ENCODE measurements at regions not wholly inside any gene's neighbourhood (a gene's known extent, or its start where the extent isn't known, plus 50 kb on each side); places are given as distances from the start of the nearest gene placed in this dataset.

DNA sequence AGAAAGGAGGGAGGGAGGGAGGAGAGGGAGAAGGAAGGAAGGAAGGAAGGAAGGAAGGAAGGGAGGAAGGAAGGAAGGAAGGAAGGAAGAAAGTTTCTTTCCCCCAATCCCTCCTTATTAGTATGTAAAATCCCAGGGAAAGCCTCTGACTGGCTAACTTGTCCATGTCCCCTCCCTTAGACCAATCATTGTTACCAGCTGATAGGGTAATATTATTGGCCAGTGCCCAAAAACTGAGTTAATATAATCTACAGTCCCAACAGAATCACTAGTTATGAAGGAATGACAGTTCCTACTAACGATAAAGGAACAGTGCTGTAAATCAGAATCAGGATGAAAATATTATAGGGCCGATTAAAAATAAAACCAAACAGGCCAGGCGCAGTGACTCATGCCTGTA is 53.6 kb upstream of the CCNG1 start:
- H4K20me1 ChIP-seq (ENCODE audit: insufficient read depth): no peaks in the 10 kb centered on the region
- no peak overlapping the region for H3K4me2 ChIP-seq (ENCODE audit: low read length)
- no peak overlapping the region for H3K9ac ChIP-seq (ENCODE audit: low read length)
- TF ChIP-seq EP300 (conservative IDR thresholded peaks at IDR 0.05; ENCODE audit: poor library complexity, severe bottlenecking): no peak
- no peak for TF ChIP-seq CTCF (IDR thresholded peaks at IDR 0.05; ENCODE audit: poor library complexity, severe bottlenecking)
- TF ChIP-seq RAD21 (conservative IDR thresholded peaks at IDR 0.05): no peak
- no peak for TF ChIP-seq POLR2AphosphoS5 (IDR thresholded peaks at IDR 0.05)
- TF ChIP-seq SMC3 (conservative IDR thresholded peaks at IDR 0.05; ENCODE audit: poor library complexity): no peak
- TF ChIP-seq MXI1 (conservative IDR thresholded peaks at IDR 0.05; ENCODE audit: poor library complexity, severe bottlenecking): no peak
- no peak for TF ChIP-seq REST (IDR thresholded peaks at IDR 0.05; ENCODE audit: borderline replicate concordance)
- TF ChIP-seq EZH2 (IDR thresholded peaks at IDR 0.05; ENCODE audit: borderline replicate concordance, insufficient read depth, low read length, poor library complexity, severe bottlenecking): no peak
- TF ChIP-seq TAF1 (IDR thresholded peaks at IDR 0.05; ENCODE audit: low read depth): no peak
- H3F3A ChIP-seq (ENCODE audit: insufficient read depth, low read length, poor library complexity, severe bottlenecking): no peaks in the 10 kb centered on the region
- no peaks in the 10 kb centered on the region for H3K36me3 ChIP-seq (ENCODE audit: insufficient read depth, low read length)
- no peaks in the 10 kb centered on the region for H3K79me2 ChIP-seq (replicated peaks; ENCODE audit: insufficient read depth, low read length)
- no peak overlapping the region for H3K4me3 ChIP-seq (ENCODE audit: low read length)
- H3K9me3 ChIP-seq (ENCODE audit: low read length): no peaks in the 10 kb centered on the region
- no peaks in the 10 kb centered on the region for H3K27me3 ChIP-seq (ENCODE audit: insufficient read depth, low read depth, low read length)
- no peaks in the 10 kb centered on the region for H3K9me2 ChIP-seq (ENCODE audit: insufficient read depth, low read length)
- no peak overlapping the region for H2AFZ ChIP-seq (ENCODE audit: low read depth, low read length)
- H3K27ac ChIP-seq (ENCODE audit: low read length): no peak overlapping the region

DNA sequence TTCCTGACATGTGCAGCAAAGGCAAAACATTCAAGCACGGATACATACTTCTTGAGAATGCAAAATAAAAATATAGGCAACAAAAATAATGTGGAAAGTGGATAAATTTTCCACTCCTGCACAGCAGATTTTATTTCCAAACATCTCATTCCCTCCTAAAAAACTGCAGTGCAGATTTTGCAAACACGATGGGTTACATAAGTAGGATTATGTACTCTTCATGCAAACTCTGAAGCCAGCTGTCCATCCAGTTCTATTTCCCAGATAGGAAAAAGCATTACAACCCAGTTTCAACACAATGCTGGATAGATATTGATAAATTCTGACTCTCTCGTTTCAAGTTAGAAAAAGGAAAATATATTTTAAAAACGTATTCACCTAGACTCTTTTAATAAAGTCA is 52.7 kb upstream of the CCNG1 start:
- Histone ChIP-seq H3K36me3 (ENCODE audit: insufficient read depth, low read length) (no peaks in the 10 kb centered on the region), H3K4me3 (ENCODE audit: low read length) (no peak overlapping the region), H3K9me3 (ENCODE audit: low read length) (no peaks in the 10 kb centered on the region), H3K4me2 (ENCODE audit: low read length) (no peak overlapping the region), H2AFZ (ENCODE audit: low read depth, low read length) (no peak overlapping the region), H3K27me3 (ENCODE audit: insufficient read depth, low read depth, low read length) (no peaks in the 10 kb centered on the region), H3K9me2 (ENCODE audit: insufficient read depth, low read length) (no peaks in the 10 kb centered on the region), H4K20me1 (ENCODE audit: insufficient read depth) (no peaks in the 10 kb centered on the region), H3K79me2 (replicated peaks; ENCODE audit: insufficient read depth, low read length) (no peaks in the 10 kb centered on the region), H3K27ac (ENCODE audit: low read length) (no peak overlapping the region), H3F3A (ENCODE audit: insufficient read depth, low read length, poor library complexity, severe bottlenecking) (no peaks in the 10 kb centered on the region), H3K9ac (ENCODE audit: low read length) (no peak overlapping the region)
- TF ChIP-seq RAD21 (conservative IDR thresholded peaks at IDR 0.05) (no peak), MXI1 (conservative IDR thresholded peaks at IDR 0.05; ENCODE audit: poor library complexity, severe bottlenecking) (no peak), TAF1 (IDR thresholded peaks at IDR 0.05; ENCODE audit: low read depth) (no peak), REST (IDR thresholded peaks at IDR 0.05; ENCODE audit: borderline replicate concordance) (no peak), POLR2AphosphoS5 (IDR thresholded peaks at IDR 0.05) (no peak), CTCF (IDR thresholded peaks at IDR 0.05; ENCODE audit: poor library complexity, severe bottlenecking) (no peak)

All from neural cell (in vitro differentiated cells).